SKM-1 treated with dmso at 0.1 percent for 144 hours (cell line): ENCODE measurements at regions not wholly inside any gene's neighbourhood (a gene's known extent, or its start where the extent isn't known, plus 50 kb on each side); places are given as distances from the start of the nearest gene placed in this dataset.
"Not testable (repeated sequence)": the region's sequence is repeated elsewhere in the genome, so short reads cannot be mapped to it uniquely, and the experiment has no call there.

ENCODE experiments used
- DNase-seq: peaks from one replicate; lab custom pipeline; 2025; ENCODE audit not compliant: unreplicated experiment; lab: John Stamatoyannopoulos, UW

DNA sequence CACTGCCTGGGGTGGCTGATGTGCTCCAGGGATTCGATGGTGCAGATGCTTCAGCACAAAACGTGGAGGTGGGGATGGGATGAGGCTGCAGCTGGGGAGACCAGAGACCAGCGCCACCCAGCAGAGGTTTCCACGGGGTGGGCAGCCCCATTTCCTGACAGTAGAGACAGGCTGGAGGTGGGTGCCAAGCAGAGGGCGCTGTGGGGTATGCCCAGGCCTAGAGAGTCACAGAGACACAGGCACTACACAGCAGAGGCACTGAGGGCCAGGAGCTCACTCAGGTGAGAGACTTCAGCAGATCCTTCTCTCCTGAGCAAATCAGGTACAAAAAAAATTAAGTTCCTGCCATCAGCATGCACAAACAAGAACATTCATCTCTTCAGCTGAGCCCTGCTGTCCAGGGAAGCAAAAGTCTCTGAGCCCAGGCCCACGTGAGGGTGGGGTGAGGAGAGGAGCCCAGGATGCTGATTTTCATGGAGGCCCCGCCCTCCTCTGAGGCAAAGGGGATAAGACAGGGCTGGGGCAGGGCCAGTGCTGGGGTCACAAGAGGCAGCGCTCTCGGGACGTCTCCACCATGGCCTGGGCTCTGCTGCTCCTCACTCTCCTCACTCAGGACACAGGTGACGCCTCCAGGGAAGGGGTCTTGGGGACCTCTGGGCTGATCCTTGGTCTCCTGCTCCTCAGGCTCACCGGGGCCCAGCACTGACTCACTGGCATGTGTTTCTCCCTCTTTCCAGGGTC lies 53.1 kb downstream of the GGTLC2 start:
- no peak for DNase-seq

DNA sequence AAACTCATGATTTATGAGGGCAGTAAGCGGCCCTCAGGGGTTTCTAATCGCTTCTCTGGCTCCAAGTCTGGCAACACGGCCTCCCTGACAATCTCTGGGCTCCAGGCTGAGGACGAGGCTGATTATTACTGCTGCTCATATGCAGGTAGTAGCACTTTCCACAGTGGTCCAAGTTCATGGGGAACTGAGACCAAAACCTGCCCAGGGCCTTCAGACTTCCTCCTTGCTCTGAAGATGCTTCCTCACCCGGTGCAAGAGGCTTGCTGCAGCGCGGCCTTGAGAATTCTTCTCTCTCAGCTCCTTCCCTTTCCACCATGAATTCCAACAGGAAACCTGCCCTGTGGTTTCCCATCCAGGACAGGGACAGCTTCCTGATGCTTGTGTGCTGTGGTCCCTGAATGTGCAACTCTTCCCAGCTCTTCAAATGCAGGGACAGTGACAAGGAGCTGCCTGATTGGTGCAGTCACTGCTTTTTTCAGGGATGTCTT lies 53.9 kb downstream of the GGTLC2 start:
- DNase-seq = peak; percentile 32

DNA sequence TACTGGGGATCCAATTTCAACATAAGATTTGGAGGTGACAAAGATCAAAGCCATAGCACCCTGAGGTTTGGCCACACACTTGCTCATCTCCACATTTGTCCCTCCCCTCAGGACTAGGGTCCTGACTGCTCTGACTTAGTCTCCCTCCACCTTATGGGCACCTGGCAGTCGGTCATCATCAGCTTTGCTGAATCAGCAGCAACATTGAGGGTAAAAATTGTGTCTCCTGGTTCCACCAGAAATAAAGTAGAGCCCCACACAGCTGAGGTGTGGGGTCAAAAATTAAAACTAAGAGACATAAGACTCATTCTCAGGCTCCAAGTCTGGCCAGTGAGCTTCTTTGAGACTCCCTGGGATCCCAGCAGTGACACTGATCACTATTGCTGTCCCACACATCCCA lies 56.2 kb downstream of the GGTLC2 start:
- no peak for DNase-seq

DNA sequence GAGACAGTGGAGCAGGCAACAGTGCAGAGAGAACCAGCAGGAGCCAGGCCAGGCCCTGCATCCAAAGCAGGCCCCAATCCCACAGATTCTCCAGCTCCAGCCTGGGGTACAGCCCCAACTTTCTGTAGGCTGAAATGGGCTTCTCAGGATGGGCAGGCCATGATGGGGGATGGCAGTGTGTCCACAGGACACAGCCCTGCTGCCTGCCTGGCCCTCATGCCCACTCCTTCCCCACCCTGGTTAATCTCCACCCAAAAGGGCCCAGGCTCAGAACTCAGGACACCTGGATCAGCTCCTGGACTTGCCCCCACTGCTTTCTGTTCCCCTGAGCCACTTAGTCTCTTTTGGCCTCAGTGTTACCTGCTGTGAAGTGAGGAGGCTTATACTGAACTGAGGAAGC lies 57.1 kb downstream of the GGTLC2 start:
- DNase-seq = not testable (repeated sequence)

DNA sequence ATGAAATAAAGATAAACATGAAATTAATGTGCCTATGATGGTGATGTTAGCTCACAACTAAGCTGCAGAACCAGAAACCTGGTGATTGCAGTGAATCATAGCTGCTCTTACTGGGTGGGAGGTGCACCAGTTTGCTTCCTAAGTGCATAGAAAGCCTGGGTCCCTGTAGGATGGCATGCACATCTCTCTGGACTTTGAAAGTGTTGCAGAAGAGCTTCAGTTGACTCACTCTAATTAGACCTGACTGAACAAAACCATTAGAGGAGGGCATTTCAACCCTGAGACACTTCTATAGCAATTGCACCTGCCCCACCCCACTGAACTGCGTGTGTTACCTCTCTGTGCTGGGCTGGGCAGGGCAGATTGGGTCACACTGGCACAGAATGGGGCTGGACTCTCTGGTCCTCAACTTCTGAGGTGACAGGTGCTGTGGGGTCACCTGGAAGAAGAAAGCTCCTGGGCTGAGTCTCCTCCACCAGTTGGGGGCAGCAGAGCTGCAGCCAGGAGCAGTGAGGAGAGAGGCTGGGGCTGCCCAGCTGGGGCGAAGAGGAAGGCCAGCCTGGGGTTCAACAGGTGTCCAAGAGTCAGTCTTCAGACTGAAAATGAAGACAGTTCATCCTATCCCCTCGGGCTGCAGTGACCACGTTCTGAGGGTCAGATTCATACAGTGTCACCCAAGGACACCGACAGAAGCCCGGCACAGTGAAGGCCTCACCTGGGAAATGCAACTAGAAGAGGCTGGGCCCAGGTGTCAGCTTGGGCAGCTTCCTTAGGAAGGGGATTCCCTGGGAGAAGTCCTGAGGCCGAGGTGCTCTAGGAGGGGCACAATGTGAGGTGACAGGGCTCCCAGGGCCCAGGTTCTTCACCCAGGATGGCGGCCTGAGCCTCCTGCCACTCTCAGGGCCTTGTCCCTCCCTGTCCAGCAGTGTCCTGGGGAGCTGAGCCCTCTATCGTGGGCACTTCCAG lies 58.1 kb downstream of the GGTLC2 start:
- no peak for DNase-seq

DNA sequence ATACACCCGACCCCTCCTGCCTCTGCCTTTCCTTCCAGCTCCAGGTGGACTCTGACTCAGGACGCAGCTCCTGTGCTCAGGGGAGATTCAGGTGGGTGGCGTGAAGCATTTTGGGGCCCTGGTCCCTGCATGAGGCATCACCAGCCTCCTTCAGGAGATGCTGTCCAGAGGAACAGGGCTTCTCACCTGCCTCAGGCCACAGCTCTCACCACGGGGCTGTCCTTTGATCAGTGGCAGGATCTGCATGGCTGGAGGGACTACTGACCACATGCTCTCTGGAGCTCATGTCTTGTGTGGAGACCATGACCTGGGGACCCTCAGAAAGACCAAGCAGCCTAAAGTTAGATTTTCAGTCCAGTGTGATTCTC lies 58.8 kb downstream of the GGTLC2 start:
- DNase-seq = no peak

DNA sequence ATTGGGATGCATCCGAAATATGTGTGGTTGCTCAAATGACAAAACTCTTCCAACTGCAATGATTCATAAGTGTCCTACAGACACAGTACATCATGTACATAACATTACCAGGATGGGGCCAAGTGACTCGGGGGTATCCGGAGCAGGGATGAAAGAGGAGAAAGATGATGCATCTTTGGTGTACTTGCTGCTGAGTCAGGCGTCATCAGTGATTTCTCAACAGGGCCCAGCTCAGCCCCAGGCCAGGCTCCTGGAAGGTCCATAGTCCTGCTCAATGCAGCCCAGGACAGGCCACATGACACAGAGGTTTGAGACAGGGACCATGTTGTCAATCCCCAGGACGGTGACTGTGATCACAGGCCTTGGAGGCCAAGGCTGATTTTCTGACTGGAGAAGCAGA lies 59.3 kb downstream of the GGTLC2 start:
- DNase-seq = no peak

DNA sequence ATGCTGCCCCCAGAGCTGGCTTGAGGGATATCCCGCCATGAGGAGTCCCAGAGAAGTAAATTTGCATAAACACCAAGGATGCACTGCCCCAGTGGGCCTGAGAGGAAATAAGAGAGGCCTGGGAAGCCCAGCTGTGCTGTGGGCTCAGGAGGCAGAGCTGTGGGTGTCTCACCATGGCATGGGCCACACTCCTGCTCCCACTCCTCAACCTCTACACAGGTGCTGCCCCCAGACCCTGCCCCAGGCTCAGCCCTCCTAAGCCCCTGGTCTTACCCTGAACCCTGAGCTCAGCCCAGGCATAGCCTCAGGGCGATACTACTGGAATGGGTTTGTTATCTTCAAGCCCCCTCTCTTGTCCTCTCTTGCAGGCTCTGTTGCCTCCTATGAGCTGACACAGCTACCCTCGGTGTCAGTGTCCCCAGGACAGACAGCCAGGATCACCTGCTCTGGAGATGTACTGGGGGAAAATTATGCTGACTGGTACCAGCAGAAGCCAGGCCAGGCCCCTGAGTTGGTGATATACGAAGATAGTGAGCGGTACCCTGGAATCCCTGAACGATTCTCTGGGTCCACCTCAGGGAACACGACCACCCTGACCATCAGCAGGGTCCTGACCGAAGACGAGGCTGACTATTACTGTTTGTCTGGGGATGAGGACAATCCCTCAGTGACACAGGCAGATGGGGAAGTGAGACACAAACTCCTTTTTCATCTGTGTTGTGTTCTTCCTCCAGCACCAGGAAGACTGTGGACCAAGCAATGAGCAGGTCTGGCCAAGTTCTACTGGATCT lies 59.9 kb downstream of the GGTLC2 start:
- DNase-seq = no peak

DNA sequence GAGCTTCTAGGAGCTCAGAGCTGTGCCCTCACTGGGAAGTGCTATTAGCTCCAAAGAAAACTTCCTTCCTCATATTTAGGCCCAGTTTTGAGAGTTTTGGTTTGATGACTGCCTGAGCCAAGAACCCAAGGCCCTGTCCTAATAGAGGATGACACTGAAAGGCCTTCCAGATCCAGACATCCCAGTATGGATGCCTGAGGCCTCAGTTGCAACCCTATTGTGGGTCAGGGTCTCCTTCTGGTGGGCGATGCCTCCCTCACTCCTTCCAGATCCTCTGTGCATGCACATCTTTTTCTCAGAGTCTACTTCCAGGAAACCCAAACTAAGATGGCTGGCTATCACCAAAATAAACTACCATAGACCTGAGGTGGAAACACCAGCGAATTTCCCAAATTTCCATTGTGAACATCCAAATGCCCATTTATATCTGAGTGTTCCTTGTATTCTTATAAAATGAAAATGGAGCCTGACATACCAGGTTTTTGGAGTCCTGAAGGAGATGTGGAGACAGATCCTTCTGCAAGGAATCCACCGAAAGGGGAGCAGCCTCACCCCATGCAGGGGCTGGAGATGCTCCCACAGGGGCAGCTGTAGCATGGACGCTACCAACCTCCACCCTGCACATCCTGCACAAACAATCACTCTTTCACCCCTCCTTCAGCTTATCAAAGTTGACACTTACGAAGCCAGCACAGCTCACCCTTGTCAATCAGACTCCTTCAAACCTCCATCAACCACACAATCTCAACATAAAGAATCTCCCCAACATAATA lies 61.1 kb downstream of the GGTLC2 start:
- DNase-seq = no peak

DNA sequence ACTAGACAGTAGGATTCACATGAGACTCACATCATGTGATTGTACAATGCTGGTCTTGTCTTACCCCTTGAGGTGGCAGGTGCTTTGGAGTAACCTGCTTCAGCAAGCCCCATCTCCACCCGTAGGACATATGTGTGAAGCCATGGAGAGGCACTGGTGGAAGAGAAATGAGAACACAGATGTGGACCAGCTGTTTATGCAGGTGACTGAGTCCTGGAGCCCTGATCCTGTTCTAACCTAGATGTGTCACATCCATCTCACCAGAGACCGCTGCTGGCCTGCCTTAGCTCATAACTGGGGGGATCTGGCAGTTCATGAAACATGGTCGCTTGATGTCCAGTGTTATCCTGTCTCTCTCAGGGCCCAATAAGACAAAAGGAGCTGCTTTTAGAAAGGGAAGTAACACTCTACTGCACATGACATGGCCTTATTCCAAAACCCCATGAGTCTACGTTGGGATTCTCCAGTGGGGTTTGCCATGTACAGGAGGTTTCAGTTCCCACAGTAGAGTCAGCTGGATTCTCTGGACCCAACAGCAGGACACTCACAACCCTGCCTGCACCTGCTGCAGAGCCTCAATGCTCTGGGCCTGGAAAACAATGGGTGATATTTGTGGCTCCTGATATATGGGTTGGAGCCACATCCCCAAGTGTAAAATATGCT lies 62.0 kb downstream of the GGTLC2 start:
- no peak for DNase-seq

DNA sequence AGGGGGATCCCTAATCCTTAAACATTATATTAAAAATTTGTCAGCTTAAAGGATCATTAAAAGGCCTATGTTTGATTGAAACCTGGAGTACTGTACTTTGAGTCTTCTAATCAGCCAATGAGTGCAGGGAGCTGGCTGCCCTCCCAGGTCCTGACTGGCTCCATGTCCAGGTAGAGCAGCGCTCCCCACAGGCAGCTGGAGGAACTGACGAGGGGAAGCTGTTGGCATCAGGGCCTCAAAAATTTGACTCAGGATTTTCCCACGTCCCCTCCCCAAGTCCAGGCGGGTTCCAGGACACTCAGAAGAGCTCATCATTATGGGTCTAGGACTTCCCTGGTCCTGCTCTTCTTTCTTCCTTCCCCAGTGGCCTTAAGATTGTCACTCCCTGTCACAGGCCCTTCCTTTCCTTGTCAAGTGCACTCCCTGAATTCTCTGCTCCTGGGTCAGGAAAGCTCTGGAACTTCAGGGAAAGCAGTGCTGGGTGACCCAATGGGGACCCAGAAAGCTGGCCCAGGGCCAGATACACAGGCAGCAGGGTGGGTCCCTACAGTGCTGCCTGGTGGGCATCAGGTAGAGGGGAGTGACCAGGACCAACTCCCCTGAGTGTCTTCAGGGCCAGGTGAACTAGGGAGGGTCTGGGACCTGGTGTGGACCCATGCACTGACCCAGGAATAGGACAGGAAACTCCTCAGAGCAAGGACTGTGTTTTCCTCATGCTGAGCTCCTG lies 65.5 kb downstream of the GGTLC2 start:
- DNase-seq = no peak

DNA sequence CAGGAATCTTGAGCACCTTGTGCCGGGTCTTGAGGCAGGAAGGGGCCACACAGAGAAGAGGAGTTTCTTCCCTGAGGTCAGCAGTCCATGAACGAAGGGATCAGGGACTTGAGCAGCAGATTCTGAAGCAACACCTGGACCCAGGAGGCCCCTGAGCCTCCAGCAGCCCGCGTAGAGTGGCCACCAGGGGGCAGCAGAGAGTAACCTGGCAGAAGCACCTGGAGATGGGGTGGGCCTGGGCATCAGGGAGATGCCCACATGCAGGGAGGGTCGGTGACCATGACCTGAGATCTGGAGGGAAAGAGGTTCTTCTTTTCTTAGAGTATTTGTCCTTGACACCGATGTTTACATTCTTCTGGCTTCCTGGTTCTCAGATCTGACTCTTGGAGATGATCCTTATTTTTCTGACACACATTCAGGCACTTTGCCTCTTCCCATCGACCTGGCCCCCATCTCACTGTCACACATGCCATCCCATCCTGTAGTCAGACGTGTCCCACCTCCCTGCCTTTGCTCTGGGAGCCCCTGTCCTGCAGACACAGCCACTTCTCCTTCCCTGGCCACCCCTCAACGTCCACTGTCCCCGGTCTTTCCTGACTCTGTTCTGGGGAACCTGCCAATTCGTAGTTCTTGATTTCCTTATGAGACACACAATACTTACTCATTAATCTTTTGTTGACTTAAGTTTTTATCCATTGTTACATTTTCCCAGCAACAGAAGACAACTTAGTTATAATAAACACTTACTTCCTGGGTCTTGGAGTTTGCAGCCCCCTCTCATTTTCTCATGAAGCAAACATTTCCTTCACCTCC lies 66.5 kb downstream of the GGTLC2 start:
- peak; percentile 26 for DNase-seq

DNA sequence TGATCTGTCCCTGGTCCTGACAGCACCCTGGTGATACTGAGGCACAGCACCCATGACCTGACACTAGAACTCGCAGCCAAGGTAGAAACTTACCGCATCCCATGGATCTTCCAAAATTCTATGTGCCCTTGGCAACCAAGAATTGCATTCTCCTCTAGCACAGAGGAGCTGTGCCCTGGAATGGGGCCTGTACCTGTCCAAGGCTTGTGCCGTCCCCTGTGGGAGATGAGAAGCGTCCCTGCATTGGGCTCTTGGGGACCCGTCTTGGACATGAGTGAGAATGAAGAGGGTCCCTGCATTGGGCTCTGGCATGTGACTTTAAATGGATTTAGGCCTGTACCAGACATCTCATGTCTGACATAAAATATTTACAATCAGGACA lies 67.1 kb downstream of the GGTLC2 start:
- DNase-seq = no peak

DNA sequence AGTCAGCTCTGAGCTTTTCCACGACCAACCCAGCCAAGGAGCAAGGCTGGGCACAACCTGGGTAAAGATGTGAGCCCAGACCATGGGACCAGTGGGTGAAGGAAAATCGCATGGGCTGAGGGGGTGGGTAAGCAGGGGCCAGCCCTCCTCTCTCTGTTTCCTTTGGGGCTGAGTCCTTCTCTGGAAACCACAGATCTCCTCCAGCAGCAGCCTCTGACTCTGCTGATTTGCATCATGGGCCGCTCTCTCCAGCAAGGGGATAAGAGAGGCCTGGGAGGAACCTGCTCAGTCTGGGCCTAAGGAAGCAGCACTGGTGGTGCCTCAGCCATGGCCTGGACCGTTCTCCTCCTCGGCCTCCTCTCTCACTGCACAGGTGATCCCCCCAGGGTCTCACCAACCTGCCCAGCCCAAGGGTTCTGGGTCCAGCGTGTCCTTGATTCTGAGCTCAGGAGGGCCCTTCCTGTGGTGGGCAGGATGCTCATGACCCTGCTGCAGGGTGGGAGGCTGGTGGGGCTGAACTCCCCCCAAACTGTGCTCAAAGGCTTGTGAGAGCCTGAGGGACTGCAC lies 67.8 kb downstream of the GGTLC2 start:
- DNase-seq = no peak

DNA sequence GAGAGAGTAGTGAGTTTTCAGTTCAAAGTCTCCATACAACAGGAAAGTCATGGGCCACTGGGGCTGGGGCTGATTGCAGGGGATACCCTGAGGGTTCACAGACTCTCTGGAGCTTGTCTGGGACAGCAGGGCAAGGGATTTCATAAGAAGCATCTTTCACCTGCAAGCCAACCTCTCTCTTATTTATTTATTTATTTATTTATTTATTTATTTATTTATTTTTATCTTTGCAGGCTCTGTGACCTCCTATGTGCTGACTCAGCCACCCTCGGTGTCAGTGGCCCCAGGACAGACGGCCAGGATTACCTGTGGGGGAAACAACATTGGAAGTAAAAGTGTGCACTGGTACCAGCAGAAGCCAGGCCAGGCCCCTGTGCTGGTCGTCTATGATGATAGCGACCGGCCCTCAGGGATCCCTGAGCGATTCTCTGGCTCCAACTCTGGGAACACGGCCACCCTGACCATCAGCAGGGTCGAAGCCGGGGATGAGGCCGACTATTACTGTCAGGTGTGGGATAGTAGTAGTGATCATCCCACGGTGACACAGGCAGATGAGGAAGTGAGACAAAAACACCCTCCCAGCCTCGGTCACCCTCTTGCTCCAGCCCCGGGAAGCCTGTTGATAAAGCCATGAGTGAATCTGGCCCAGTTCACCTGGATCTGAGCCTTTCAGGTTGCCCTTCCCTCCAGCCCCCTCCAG lies 68.4 kb downstream of the GGTLC2 start:
- DNase-seq = no peak

DNA sequence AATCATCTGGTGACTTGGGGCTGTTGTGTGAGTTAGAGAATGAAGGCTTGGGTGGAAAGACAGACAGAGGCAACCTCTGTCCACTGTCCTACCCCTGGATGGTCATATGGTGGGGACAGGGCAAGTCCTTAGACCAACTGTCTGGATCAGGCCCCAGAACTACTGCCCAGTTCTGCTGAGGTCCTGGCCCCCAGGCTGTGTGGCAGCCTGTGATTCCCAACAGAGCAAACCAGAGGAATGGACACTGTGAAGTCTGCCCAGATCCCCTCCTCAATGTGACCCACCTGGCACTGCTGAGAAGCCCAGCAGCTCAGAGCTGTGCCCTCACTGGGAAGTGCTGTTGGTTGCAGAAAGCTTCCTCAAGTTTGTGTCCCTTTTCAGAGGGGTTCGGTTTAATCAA lies 69.0 kb downstream of the GGTLC2 start:
- no peak for DNase-seq

DNA sequence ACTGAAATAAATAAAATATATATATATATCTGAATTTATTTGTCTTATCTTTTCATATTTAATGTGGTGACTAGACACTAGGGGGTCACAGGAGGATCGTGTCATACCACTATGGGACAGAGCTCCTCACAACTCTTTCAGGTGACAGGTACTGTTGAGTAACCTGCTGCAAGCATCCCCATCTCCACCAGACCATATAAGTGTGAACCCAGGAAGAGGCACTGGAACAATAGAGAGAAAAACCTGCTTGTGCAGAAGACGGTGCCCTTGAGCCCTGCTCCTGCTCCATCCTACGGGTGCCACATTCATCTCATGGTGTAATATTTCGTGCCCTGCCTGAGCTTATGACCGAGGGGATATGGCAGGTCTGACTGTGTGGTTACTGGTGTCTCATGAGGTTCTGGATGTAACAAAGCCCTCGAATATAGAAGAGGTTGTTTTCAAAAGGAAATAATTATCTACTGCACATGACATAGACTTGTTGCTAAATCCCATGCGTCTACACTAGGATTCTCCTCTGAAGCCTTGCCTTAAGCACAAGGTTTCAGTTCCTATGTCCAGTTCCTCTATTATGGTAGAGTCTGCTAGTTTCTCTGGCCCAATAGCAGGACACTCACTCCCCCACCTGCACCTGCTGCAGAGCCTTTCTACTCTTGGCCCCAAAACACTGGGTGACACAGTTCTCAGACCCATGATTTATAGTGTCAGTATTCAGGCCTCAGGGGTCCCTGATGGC lies 70.4 kb downstream of the GGTLC2 start:
- DNase-seq = peak; percentile 86
